H1 (cell line): ENCODE measurements at regions not wholly inside any gene's neighbourhood (a gene's known extent, or its start where the extent isn't known, plus 50 kb on each side); places are given as distances from the start of the nearest gene placed in this dataset.

Experiments used
- CEBPB ChIP-seq: IDR thresholded peaks from 2 replicates; pipeline ENCODE4 v1.6.1; 2012; ENCODE audit warnings: low read depth, low read length
- CTCF ChIP-seq, 3 experiments: IDR thresholded peaks; 1 replicate in 2 of 3; 2 replicates in 1 of 3; pipeline versions ENCODE4 v1.5.1 to v1.6.1; 2011; ENCODE audit warnings: low read length in 3 of 3, mild to moderate bottlenecking in 3 of 3, inconsistent platforms in 2 of 3, low read depth in 1 of 3, moderate library complexity in 1 of 3; ENCODE audit not compliant: insufficient read depth in 1 of 3; ENCODE audit errors: control extremely low read depth in 1 of 3
- EP300 ChIP-seq, 2 experiments: IDR thresholded peaks; 1 replicate in 1 of 2; 2 replicates in 1 of 2; pipeline ENCODE4 v1.6.1; 2011 to 2012; ENCODE audit warnings: low read depth in 2 of 2, low read length in 2 of 2, mild to moderate bottlenecking in 2 of 2, borderline replicate concordance in 1 of 2, inconsistent platforms in 1 of 2, moderate library complexity in 1 of 2
- EZH2 ChIP-seq: fragments of 200-600 bp; sonication (generic); IDR thresholded peaks from 2 replicates; pipeline ENCODE4 v1.7.1; 2012; ENCODE audit warnings: low read depth, mild to moderate bottlenecking, moderate library complexity, low read length, inconsistent platforms; ENCODE audit not compliant: severe bottlenecking
- POLR2A ChIP-seq, 2 experiments: IDR thresholded peaks; 1 replicate in 1 of 2; 2 replicates in 1 of 2; pipeline ENCODE4 v1.6.1; 2011; ENCODE audit warnings: low read depth in 2 of 2, low read length in 2 of 2, mild to moderate bottlenecking in 2 of 2; ENCODE audit errors: control extremely low read depth in 1 of 2
- RAD21 ChIP-seq, 2 experiments: IDR thresholded peaks in 1 of 2; conservative IDR thresholded peaks in 1 of 2; 2 replicates each; pipeline ENCODE4 v1.6.1; 2011; ENCODE audit warnings: low read depth in 2 of 2, low read length in 2 of 2, improper control_type of control experiment in 1 of 2, inconsistent platforms in 1 of 2, mild to moderate bottlenecking in 1 of 2, moderate library complexity in 1 of 2
- SP1 ChIP-seq: IDR thresholded peaks from 2 replicates; pipeline ENCODE4 v1.6.1; 2011; ENCODE audit warnings: low read depth, low read length
- SUZ12 ChIP-seq: fragments of 200-600 bp; sonication (generic); IDR thresholded peaks from 2 replicates; pipeline ENCODE4 v1.6.1; 2012; ENCODE audit warnings: mild to moderate bottlenecking, inconsistent platforms, low read length, moderate library complexity, mixed read lengths
- TBP ChIP-seq: IDR thresholded peaks from 2 replicates; pipeline ENCODE4 v1.6.1; 2011; ENCODE audit warnings: low read depth, low read length, improper control_type of control experiment
- TCF12 ChIP-seq: IDR thresholded peaks from 2 replicates; pipeline ENCODE4 v1.6.1; 2011; ENCODE audit warnings: low read depth, mild to moderate bottlenecking, low read length
- YY1 ChIP-seq: IDR thresholded peaks from 2 replicates; pipeline ENCODE4 v1.6.1; 2011; ENCODE audit warnings: low read depth, mild to moderate bottlenecking, low read length

- TF ChIP-seq EP300 (IDR thresholded peaks at IDR 0.05; ENCODE audit: borderline replicate concordance in 1 of 2, low read depth in 2 of 2, low read length in 2 of 2): no peak
- TF ChIP-seq CTCF (IDR thresholded peaks at IDR 0.05; ENCODE audit: control extremely low read depth in 1 of 3, insufficient read depth in 1 of 3, low read depth in 1 of 3, low read length in 3 of 3): no peak
- TF ChIP-seq SUZ12: no peak
- TF ChIP-seq EZH2: no peak
- no peak for TF ChIP-seq POLR2A (IDR thresholded peaks at IDR 0.05; ENCODE audit: control extremely low read depth in 1 of 2, low read depth in 2 of 2, low read length in 2 of 2)
- TF ChIP-seq TBP: no peak
- no peak for TF ChIP-seq SP1
- no peak for TF ChIP-seq TCF12
- no peak for TF ChIP-seq RAD21 (IDR thresholded peaks at IDR 0.05 in 1 of 2, conservative IDR thresholded peaks at IDR 0.05 in 1 of 2; ENCODE audit: low read depth in 2 of 2, low read length in 2 of 2)
- TF ChIP-seq YY1: no peak
- TF ChIP-seq CEBPB: no peak
These were observed 1257.0 kb upstream of the CDH18 start for GRCh38 chr5:21244982-21245381.
